ENCODE measurements at regions not wholly inside any gene's neighbourhood (a gene's known extent, or its start where the extent isn't known, plus 50 kb on each side); places are given as distances from the start of the nearest gene placed in this dataset.

GRCh38 chr3:18716821-18717220 is 291.7 kb upstream of the SATB1 start:
- in situ Hi-C loops (cut with MboI; ENCODE audit: low sequenced_read_pairs) (no loop called here), intact Hi-C loops (cut with micrococcal nuclease) (no loop called here), dilution Hi-C loops (cut with HindIII; ENCODE audit: low sequenced_read_pairs, unreplicated experiment) (no loop called here)
- no peak overlapping the region for H4K91ac ChIP-seq (ENCODE audit: insufficient read depth, low read depth, low read length)
- H3K27ac ChIP-seq (ENCODE audit: insufficient read depth, low read length) = no peak overlapping the region
- no peak overlapping the region for H4K8ac ChIP-seq (ENCODE audit: low read depth in 2 of 2, low read length in 2 of 2)
- no peak overlapping the region for H3K4ac ChIP-seq (ENCODE audit: low read depth, low read length)
- no peak overlapping the region for H2AFZ ChIP-seq (replicated peaks; ENCODE audit: low read length, poor library complexity)
- H4K20me1 ChIP-seq (ENCODE audit: insufficient read depth, low read length) = no peaks in the 10 kb centered on the region
- H3K18ac ChIP-seq (ENCODE audit: low read depth, low read length) = no peak overlapping the region
- no peaks in the 10 kb centered on the region for H3K9me1 ChIP-seq (ENCODE audit: insufficient read depth, low read length)
- H3K4me1 ChIP-seq (ENCODE audit: control insufficient read depth, insufficient read depth, low read length) = no peaks in the 10 kb centered on the region
- TF ChIP-seq RAD21 (IDR thresholded peaks at IDR 0.05; ENCODE audit: low read length) (no peak), FOS (IDR thresholded peaks at IDR 0.05; ENCODE audit: low read depth, low read length) (no peak)
- no peak overlapping the region for H3K4me3 ChIP-seq (ENCODE audit: insufficient read depth, low read depth, low read length)
- no TSS peak for BruUV-seq (replicated peaks)
- H3K56ac ChIP-seq (ENCODE audit: extremely low read depth, insufficient read depth, low read length) = no peak overlapping the region
- H3K36me3 ChIP-seq (ENCODE audit: control insufficient read depth, insufficient read depth, low read length) = no peaks in the 10 kb centered on the region
- no peaks in the 10 kb centered on the region for H3K79me1 ChIP-seq (ENCODE audit: low read depth in 1 of 2, low read length in 2 of 2)
- no peak overlapping the region for H2AK9ac ChIP-seq (replicated peaks; ENCODE audit: low read depth, low read length, poor library complexity)
- H3K14ac ChIP-seq (replicated peaks; ENCODE audit: low read depth, low read length) = no peak overlapping the region
- no peak overlapping the region for H2BK120ac ChIP-seq (ENCODE audit: low read depth, low read length)
- WGBS, 2 experiments (ENCODE audit: extremely low coverage in 2 of 2, insufficient read length in 1 of 2) = 20% methylated on average over 2 of the region's 3 CpGs; no CpG with 5 or more reads in 1 of the 2 experiments
- H2AK5ac ChIP-seq (ENCODE audit: low read depth, low read length) = no peak overlapping the region
- H3K4me2 ChIP-seq (ENCODE audit: low read depth, low read length) = no peak overlapping the region
- no peak overlapping the region for H2BK15ac ChIP-seq (ENCODE audit: low read depth, low read length)
- DNase-seq = no peak
- H4K5ac ChIP-seq (ENCODE audit: low read depth, low read length) = no peak overlapping the region
- H3K27me3 ChIP-seq (ENCODE audit: control insufficient read depth, insufficient read depth, low read length) = no peaks in the 10 kb centered on the region
- ATAC-seq (ENCODE audit: low read depth) = no peak
- H2BK20ac ChIP-seq (ENCODE audit: low read depth, low read length) = no peak overlapping the region
- ChIA-PET CTCF (no interaction called here), POLR2A (ENCODE audit: unreplicated experiment) (no interaction called here)
- H3K9me3 ChIP-seq (ENCODE audit: control insufficient read depth, insufficient read depth, low read length) = peaks cover 7% of the 10 kb centered on the region
- no peak overlapping the region for H3K9ac ChIP-seq (ENCODE audit: low read depth, low read length)
- no peak overlapping the region for H2BK5ac ChIP-seq (ENCODE audit: low read depth, low read length, poor library complexity, severe bottlenecking)
- H3K23ac ChIP-seq (ENCODE audit: low read depth, low read length) = no peak overlapping the region
